Keratinocyte (primary cell): ENCODE measurements at regions not wholly inside any gene's neighbourhood (a gene's known extent, or its start where the extent isn't known, plus 50 kb on each side); places are given as distances from the start of the nearest gene placed in this dataset.

Experiments
- DNase-seq: peaks from one replicate; pipeline ENCODE4 v3.0.0-alpha.2; 2011; ENCODE audit warnings: low read depth, missing footprints, low spot score
- FAIRE-seq: peaks from 2 replicates; lab custom pipeline; 2011; peaks lifted over from hg19 to GRCh38; lab: Jason Lieb, UNC
- H2AFZ ChIP-seq: 2 replicates; pipeline ENCODE4 v1.6.0; 2012; ENCODE audit warnings: low read length, control low read depth, inconsistent platforms; ENCODE audit not compliant: control insufficient read depth
- H3K27ac ChIP-seq: 2 replicates; pipeline ENCODE4 v1.5.1; 2011; ENCODE audit warnings: low read length; ENCODE audit not compliant: control insufficient read depth, insufficient read depth
- H3K27me3 ChIP-seq: 3 replicates; pipeline ENCODE4 v1.6.0; 2011; ENCODE audit warnings: low read length; ENCODE audit not compliant: control insufficient read depth, insufficient read depth; ENCODE audit errors: extremely low read depth
- H3K36me3 ChIP-seq, 2 experiments: 2 replicates in 1 of 2; 3 replicates in 1 of 2; pipeline ENCODE4 v1.5.1; 2011; ENCODE audit warnings: low read length in 2 of 2, mild to moderate bottlenecking in 1 of 2; ENCODE audit not compliant: control insufficient read depth in 2 of 2, insufficient read depth in 2 of 2; ENCODE audit errors: extremely low read depth in 1 of 2
- H3K4me1 ChIP-seq: 3 replicates; pipeline ENCODE4 v1.5.1; 2011; ENCODE audit warnings: low read length; ENCODE audit not compliant: control insufficient read depth, insufficient read depth; ENCODE audit errors: extremely low read depth
- H3K4me2 ChIP-seq: 3 replicates; pipeline ENCODE4 v1.6.0; 2011; ENCODE audit warnings: low read depth, low read length; ENCODE audit not compliant: control insufficient read depth, insufficient read depth; ENCODE audit errors: extremely low read depth
- H3K4me3 ChIP-seq, 3 experiments: fragments of 200-600 bp in 1 of 3; sonication (generic) in 1 of 3; 2 replicates in 2 of 3; 3 replicates in 1 of 3; pipeline ENCODE4 v1.5.1; 2011 to 2016; ENCODE audit warnings: low read length in 3 of 3, mild to moderate bottlenecking in 3 of 3, control low read depth in 2 of 3, inconsistent platforms in 1 of 3, low read depth in 1 of 3, mixed read lengths in 1 of 3, mixed run types in 1 of 3, moderate library complexity in 1 of 3; ENCODE audit not compliant: control insufficient read depth in 2 of 3, insufficient read depth in 2 of 3; ENCODE audit errors: extremely low read depth in 1 of 3
- H3K79me2 ChIP-seq: 2 replicates; pipeline ENCODE4 v1.6.0; 2012; ENCODE audit warnings: low read length; ENCODE audit not compliant: control insufficient read depth, insufficient read depth
- H3K9ac ChIP-seq: 3 replicates; pipeline ENCODE4 v1.6.0; 2011; ENCODE audit warnings: low read length; ENCODE audit not compliant: control insufficient read depth, insufficient read depth; ENCODE audit errors: extremely low read depth
- H3K9me1 ChIP-seq: 3 replicates; pipeline ENCODE4 v1.6.0; 2011; ENCODE audit warnings: low read length; ENCODE audit not compliant: control insufficient read depth, insufficient read depth; ENCODE audit errors: extremely low read depth
- H3K9me3 ChIP-seq: 2 replicates; pipeline ENCODE4 v1.5.1; 2012; ENCODE audit warnings: low read depth, low read length; ENCODE audit not compliant: control insufficient read depth
- H4K20me1 ChIP-seq: 3 replicates; pipeline ENCODE4 v1.6.0; 2011; ENCODE audit warnings: low read length; ENCODE audit not compliant: control insufficient read depth, insufficient read depth; ENCODE audit errors: extremely low read depth
- CTCF ChIP-seq, 3 experiments: IDR thresholded peaks in 1 of 3; conservative IDR thresholded peaks in 1 of 3; optimal IDR thresholded peaks in 1 of 3; 2 replicates in 2 of 3; 3 replicates in 1 of 3; pipeline versions ENCODE3 to v1.5.1; 2011; ENCODE audit warnings: low read length in 3 of 3, mild to moderate bottlenecking in 3 of 3, moderate library complexity in 2 of 3, control low read depth in 1 of 3, inconsistent platforms in 1 of 3; ENCODE audit not compliant: insufficient read depth in 2 of 3; ENCODE audit errors: extremely low read depth in 1 of 3
- EZH2 ChIP-seq: IDR thresholded peaks from one replicate; pipeline ENCODE4 v1.6.1; 2012; ENCODE audit warnings: inconsistent platforms, mild to moderate bottlenecking, low read length, moderate library complexity
- dilution Hi-C: fragments of 300-500 bp; cut with MboI; formaldehyde crosslinking; loops from one replicate; pipeline ENCODE4 v1.7.0; 2020; ENCODE audit warnings: low sequenced_read_pairs; ENCODE audit not compliant: extremely low pct_ligation_motif_present

GRCh38 chr4:156661555-156661954, 310.0 kb downstream of the PDGFC start:
- H3K27me3 ChIP-seq, result no peaks in the 10 kb centered on the region
- H3K27ac ChIP-seq, result no peak overlapping the region
- H2AFZ ChIP-seq, result no peak overlapping the region
- TF ChIP-seq CTCF (optimal IDR thresholded peaks at IDR 0.05 in 1 of 3, IDR thresholded peaks at IDR 0.05 in 1 of 3, conservative IDR thresholded peaks at IDR 0.05 in 1 of 3; ENCODE audit: extremely low read depth in 1 of 3, insufficient read depth in 2 of 3, low read length in 3 of 3) (no peak), EZH2 (no peak)
- H3K9ac ChIP-seq, result no peak overlapping the region
- no peaks in the 10 kb centered on the region for H3K36me3 ChIP-seq
- FAIRE-seq (no peak), DNase-seq (no peak)
- H4K20me1 ChIP-seq, result no peaks in the 10 kb centered on the region
- dilution Hi-C loops, result no loop called here
- no peaks in the 10 kb centered on the region for H3K9me1 ChIP-seq
- H3K79me2 ChIP-seq, result no peaks in the 10 kb centered on the region
- no peaks in the 10 kb centered on the region for H3K9me3 ChIP-seq
- H3K4me2 ChIP-seq, result no peak overlapping the region
- H3K4me1 ChIP-seq, result peaks cover 3% of the 10 kb centered on the region
- no peak overlapping the region for H3K4me3 ChIP-seq

GRCh38 chr4:156660465-156660864, 311.1 kb downstream of the PDGFC start:
- H3K36me3 ChIP-seq, result no peaks in the 10 kb centered on the region
- H3K4me3 ChIP-seq, result no peak overlapping the region
- H4K20me1 ChIP-seq, result no peaks in the 10 kb centered on the region
- H3K79me2 ChIP-seq, result no peaks in the 10 kb centered on the region
- H3K9me3 ChIP-seq, result no peaks in the 10 kb centered on the region
- TF ChIP-seq EZH2 (no peak), CTCF (optimal IDR thresholded peaks at IDR 0.05 in 1 of 3, IDR thresholded peaks at IDR 0.05 in 1 of 3, conservative IDR thresholded peaks at IDR 0.05 in 1 of 3; ENCODE audit: extremely low read depth in 1 of 3, insufficient read depth in 2 of 3, low read length in 3 of 3) (no peak)
- dilution Hi-C loops, result no loop called here
- DNase-seq (no peak), FAIRE-seq (peak; percentile 52)
- peaks cover 8% of the 10 kb centered on the region for H3K4me1 ChIP-seq
- no peaks in the 10 kb centered on the region for H3K9me1 ChIP-seq
- H3K27me3 ChIP-seq, result no peaks in the 10 kb centered on the region
- H3K9ac ChIP-seq, result no peak overlapping the region
- H3K27ac ChIP-seq, result no peak overlapping the region
- H3K4me2 ChIP-seq, result no peak overlapping the region
- H2AFZ ChIP-seq, result no peak overlapping the region
